ENCODE measurements at regions not wholly inside any gene's neighbourhood (a gene's known extent, or its start where the extent isn't known, plus 50 kb on each side); places are given as distances from the start of the nearest gene placed in this dataset.

- TF ChIP-seq CTCF (IDR thresholded peaks at IDR 0.05) (no peak), POLR2A (IDR thresholded peaks at IDR 0.05) (no peak), POLR2AphosphoS5 (IDR thresholded peaks at IDR 0.05; ENCODE audit: insufficient read depth in 1 of 2, low read depth in 1 of 2) (peak in 1 of 2 donors; percentile 54)
These were observed 366.2 kb downstream of the ACTL7B start for GRCh38 chr9:108489567-108489966.

Data from vagina (tissue), 2 donors.